ENCODE measurements at regions not wholly inside any gene's neighbourhood (a gene's known extent, or its start where the extent isn't known, plus 50 kb on each side); places are given as distances from the start of the nearest gene placed in this dataset.

DNA sequence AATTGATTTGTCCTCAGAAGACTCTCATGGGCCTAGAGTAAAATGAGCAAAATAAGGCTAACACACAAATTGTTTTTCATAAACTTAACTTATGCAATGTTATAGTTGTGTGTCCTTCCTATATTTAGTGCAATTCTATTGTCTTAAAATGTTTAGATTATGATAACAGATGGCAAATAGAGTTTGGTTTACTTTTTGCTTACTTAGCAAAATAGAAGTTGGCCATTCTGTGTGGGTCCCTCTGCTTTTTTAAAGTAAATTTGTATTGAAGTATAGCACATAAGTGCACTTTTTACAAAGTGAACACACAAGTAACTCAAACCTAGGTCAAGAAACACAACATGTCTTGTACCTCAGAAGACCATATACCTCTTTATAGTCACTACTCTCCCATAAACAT lies 150.6 kb upstream of the RARB start:
- no peak overlapping the region for H3K27ac ChIP-seq
- BruUV-seq (replicated peaks), result no TSS peak
- H4K20me1 ChIP-seq (ENCODE audit: insufficient read depth), result no peaks in the 10 kb centered on the region
- no peak for DNase-seq
- no peaks in the 10 kb centered on the region for H3K9me3 ChIP-seq (ENCODE audit: insufficient read depth, low read depth)
- H3K4me1 ChIP-seq (replicated peaks; ENCODE audit: insufficient read depth), result no peaks in the 10 kb centered on the region
- intact Hi-C loops (cut with micrococcal nuclease; ENCODE audit: unreplicated experiment), result no loop called here
- CTCF ChIA-PET, result no interaction called here
- H3K4me2 ChIP-seq, result no peak overlapping the region
- H3K36me3 ChIP-seq (ENCODE audit: low read depth), result no peaks in the 10 kb centered on the region
- TF ChIP-seq, protein P1, sequence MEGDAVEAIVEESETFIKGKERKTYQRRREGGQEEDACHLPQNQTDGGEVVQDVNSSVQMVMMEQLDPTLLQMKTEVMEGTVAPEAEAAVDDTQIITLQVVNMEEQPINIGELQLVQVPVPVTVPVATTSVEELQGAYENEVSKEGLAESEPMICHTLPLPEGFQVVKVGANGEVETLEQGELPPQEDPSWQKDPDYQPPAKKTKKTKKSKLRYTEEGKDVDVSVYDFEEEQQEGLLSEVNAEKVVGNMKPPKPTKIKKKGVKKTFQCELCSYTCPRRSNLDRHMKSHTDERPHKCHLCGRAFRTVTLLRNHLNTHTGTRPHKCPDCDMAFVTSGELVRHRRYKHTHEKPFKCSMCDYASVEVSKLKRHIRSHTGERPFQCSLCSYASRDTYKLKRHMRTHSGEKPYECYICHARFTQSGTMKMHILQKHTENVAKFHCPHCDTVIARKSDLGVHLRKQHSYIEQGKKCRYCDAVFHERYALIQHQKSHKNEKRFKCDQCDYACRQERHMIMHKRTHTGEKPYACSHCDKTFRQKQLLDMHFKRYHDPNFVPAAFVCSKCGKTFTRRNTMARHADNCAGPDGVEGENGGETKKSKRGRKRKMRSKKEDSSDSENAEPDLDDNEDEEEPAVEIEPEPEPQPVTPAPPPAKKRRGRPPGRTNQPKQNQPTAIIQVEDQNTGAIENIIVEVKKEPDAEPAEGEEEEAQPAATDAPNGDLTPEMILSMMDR (conservative IDR thresholded peaks at IDR 0.05), result no peak
- no peak for TF ChIP-seq EZH2 (IDR thresholded peaks at IDR 0.05; ENCODE audit: low read depth)
- H3K4me3 ChIP-seq, result no peak overlapping the region
- no peaks in the 10 kb centered on the region for H3K27me3 ChIP-seq (ENCODE audit: insufficient read depth, low read depth)
- H3K79me2 ChIP-seq (ENCODE audit: low read depth), result no peaks in the 10 kb centered on the region
- H3F3A ChIP-seq (ENCODE audit: insufficient read depth, low read depth), result no peaks in the 10 kb centered on the region
- no peaks in the 10 kb centered on the region for H3K9me2 ChIP-seq (ENCODE audit: insufficient read depth)
- POLR2A ChIA-PET (ENCODE audit: unreplicated experiment), result no interaction called here
- H2AFZ ChIP-seq, result no peak overlapping the region

DNA sequence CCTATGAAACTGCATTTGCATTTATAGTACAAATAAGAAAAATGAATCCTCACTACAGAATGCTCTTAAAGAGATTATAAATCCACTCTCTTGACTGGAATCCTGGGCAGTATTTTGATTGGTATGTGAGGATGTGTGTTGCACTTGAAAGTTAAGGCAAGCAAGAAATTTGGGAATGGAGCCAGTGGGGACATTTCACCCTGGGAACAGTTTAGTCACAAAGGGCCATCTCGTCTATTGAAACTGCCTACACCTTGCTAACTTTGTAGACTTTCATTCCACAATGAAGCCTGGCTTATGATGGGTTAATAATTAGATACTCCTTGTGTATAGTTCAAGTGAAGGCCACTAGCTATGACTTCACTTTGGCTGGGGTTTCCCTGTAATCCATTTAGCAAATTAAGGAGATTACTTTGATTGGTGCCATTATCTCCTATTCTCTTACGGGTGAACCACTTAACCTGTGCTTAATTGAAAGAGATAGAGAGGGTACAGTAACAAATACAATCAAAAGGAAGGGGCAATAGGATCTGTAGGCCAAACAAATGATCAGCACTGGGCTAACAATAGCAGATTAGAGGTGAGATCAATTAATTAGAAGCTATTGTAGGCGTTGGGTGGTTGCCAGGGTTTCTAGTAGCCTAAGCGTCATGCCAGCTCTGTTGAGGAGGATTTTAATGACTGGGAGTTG lies 146.9 kb upstream of the RARB start:
- intact Hi-C loops (cut with micrococcal nuclease; ENCODE audit: unreplicated experiment), result no loop called here
- Histone ChIP-seq H3K4me2 (no peak overlapping the region), H3K4me3 (no peak overlapping the region), H3K36me3 (ENCODE audit: low read depth) (no peaks in the 10 kb centered on the region), H3K27me3 (ENCODE audit: insufficient read depth, low read depth) (no peaks in the 10 kb centered on the region), H3K9me2 (ENCODE audit: insufficient read depth) (no peaks in the 10 kb centered on the region), H2AFZ (no peak overlapping the region), H4K20me1 (ENCODE audit: insufficient read depth) (no peaks in the 10 kb centered on the region), H3F3A (ENCODE audit: insufficient read depth, low read depth) (no peaks in the 10 kb centered on the region), H3K27ac (no peak overlapping the region), H3K79me2 (ENCODE audit: low read depth) (no peaks in the 10 kb centered on the region), H3K4me1 (replicated peaks; ENCODE audit: insufficient read depth) (no peaks in the 10 kb centered on the region), H3K9me3 (ENCODE audit: insufficient read depth, low read depth) (no peaks in the 10 kb centered on the region)
- TF ChIP-seq, protein P1 (conservative IDR thresholded peaks at IDR 0.05), result no peak
- no peak for TF ChIP-seq EZH2 (IDR thresholded peaks at IDR 0.05; ENCODE audit: low read depth)
- POLR2A ChIA-PET (ENCODE audit: unreplicated experiment), result no interaction called here
- no peak for DNase-seq
- CTCF ChIA-PET, result no interaction called here
- BruUV-seq (replicated peaks), result no TSS peak

DNA sequence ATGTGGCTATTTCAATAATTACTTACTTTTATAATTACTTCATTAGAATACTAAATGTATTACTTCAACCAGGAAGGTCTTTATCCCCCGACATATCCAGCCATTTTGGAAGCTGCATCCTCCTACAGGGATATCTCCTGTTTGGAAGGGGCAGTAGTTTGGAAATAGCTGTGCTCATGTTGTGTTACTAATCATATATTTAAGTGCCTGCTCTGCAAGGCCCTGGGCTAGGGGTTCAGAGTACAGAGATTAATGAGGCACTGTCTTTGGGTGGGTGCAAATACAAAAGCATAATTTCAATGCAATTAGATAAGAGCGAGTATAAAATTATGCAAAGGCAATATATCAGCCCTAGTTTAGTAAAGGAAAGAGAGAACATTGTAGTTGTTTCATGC lies 146.3 kb upstream of the RARB start:
- Histone ChIP-seq H2AFZ (no peak overlapping the region), H3F3A (ENCODE audit: insufficient read depth, low read depth) (no peaks in the 10 kb centered on the region), H3K4me3 (no peak overlapping the region), H3K36me3 (ENCODE audit: low read depth) (no peaks in the 10 kb centered on the region), H3K9me2 (ENCODE audit: insufficient read depth) (no peaks in the 10 kb centered on the region), H3K27me3 (ENCODE audit: insufficient read depth, low read depth) (no peaks in the 10 kb centered on the region), H3K4me2 (no peak overlapping the region), H3K4me1 (replicated peaks; ENCODE audit: insufficient read depth) (no peaks in the 10 kb centered on the region), H3K79me2 (ENCODE audit: low read depth) (no peaks in the 10 kb centered on the region), H3K27ac (no peak overlapping the region), H3K9me3 (ENCODE audit: insufficient read depth, low read depth) (no peaks in the 10 kb centered on the region), H4K20me1 (ENCODE audit: insufficient read depth) (no peaks in the 10 kb centered on the region)
- no peak for DNase-seq
- intact Hi-C loops (cut with micrococcal nuclease; ENCODE audit: unreplicated experiment), result no loop called here
- ChIA-PET POLR2A (ENCODE audit: unreplicated experiment) (no interaction called here), CTCF (no interaction called here)
- TF ChIP-seq EZH2 (IDR thresholded peaks at IDR 0.05; ENCODE audit: low read depth), result no peak
- TF ChIP-seq, protein P1 (conservative IDR thresholded peaks at IDR 0.05), result no peak
- BruUV-seq (replicated peaks), result no TSS peak

Measured in PC-9 (cell line).